H9 (cell line): ENCODE measurements at regions not wholly inside any gene's neighbourhood (a gene's known extent, or its start where the extent isn't known, plus 50 kb on each side); places are given as distances from the start of the nearest gene placed in this dataset.

Experiments used
- DNase-seq: peaks from one replicate; pipeline ENCODE4 v3.0.0-alpha.2; 2017
- H2AFZ ChIP-seq: one replicate; pipeline ENCODE4 v1.6.1; 2013; ENCODE audit warnings: mild to moderate bottlenecking, low read length, control low read depth, moderate library complexity
- H2AK5ac ChIP-seq: 2 replicates; pipeline ENCODE4 v1.6.1; 2013; ENCODE audit warnings: low read length, control low read depth, mixed read lengths; ENCODE audit not compliant: insufficient read length
- H2BK120ac ChIP-seq: one replicate; pipeline ENCODE4 v1.6.1; 2013; ENCODE audit warnings: low read depth, mild to moderate bottlenecking, low read length, control low read depth, inconsistent platforms; ENCODE audit not compliant: poor library complexity, severe bottlenecking
- H2BK12ac ChIP-seq: 2 replicates; pipeline ENCODE4 v1.6.1; 2013; ENCODE audit warnings: low read length, control low read depth, mixed read lengths, low read depth; ENCODE audit not compliant: insufficient read length
- H2BK15ac ChIP-seq: 2 replicates; pipeline ENCODE4 v1.6.1; 2013; ENCODE audit warnings: low read depth, low read length, control low read depth
- H2BK20ac ChIP-seq: one replicate; pipeline ENCODE4 v1.6.1; 2013; ENCODE audit warnings: low read depth, mild to moderate bottlenecking, low read length, control low read depth, inconsistent platforms; ENCODE audit not compliant: poor library complexity, severe bottlenecking
- H2BK5ac ChIP-seq: 2 replicates; pipeline ENCODE4 v1.6.1; 2013; ENCODE audit warnings: low read length, control low read depth, mixed read lengths; ENCODE audit not compliant: insufficient read length
- H3K14ac ChIP-seq: 2 replicates; pipeline ENCODE4 v1.6.1; 2013; ENCODE audit warnings: low read length, control low read depth; ENCODE audit not compliant: insufficient read depth
- H3K18ac ChIP-seq: 2 replicates; pipeline ENCODE4 v1.6.1; 2013; ENCODE audit warnings: low read depth, mild to moderate bottlenecking, mixed read lengths, low read length, control low read depth; ENCODE audit not compliant: insufficient read length
- H3K23ac ChIP-seq: 2 replicates; pipeline ENCODE4 v1.6.1; 2013; ENCODE audit warnings: low read length, control low read depth, mixed read lengths, low read depth; ENCODE audit not compliant: insufficient read length
- H3K23me2 ChIP-seq: 2 replicates; pipeline ENCODE4 v1.6.1; 2013; ENCODE audit warnings: low read depth, mild to moderate bottlenecking, mixed read lengths, low read length, control low read depth; ENCODE audit not compliant: insufficient read length, poor library complexity, severe bottlenecking
- H3K27ac ChIP-seq: 2 replicates; pipeline ENCODE4 v1.5.1; 2013; ENCODE audit warnings: low read length, control low read depth, mixed read lengths, low read depth; ENCODE audit not compliant: insufficient read length
- H3K27me3 ChIP-seq: 2 replicates; pipeline ENCODE4 v1.6.1; 2013; ENCODE audit warnings: low read length, control low read depth, inconsistent platforms; ENCODE audit not compliant: insufficient read depth
- H3K4ac ChIP-seq: 2 replicates; pipeline ENCODE4 v1.6.1; 2013; ENCODE audit warnings: low read depth, mild to moderate bottlenecking, control low read depth, inconsistent platforms, low read length, moderate library complexity
- H3K4me1 ChIP-seq: 2 replicates; pipeline ENCODE4 v1.6.1; 2013; ENCODE audit warnings: low read length, control low read depth, inconsistent platforms; ENCODE audit not compliant: insufficient read depth
- H3K4me2 ChIP-seq: 2 replicates; pipeline ENCODE4 v1.6.1; 2013; ENCODE audit warnings: low read length, control low read depth, mixed read lengths; ENCODE audit not compliant: insufficient read length, insufficient read depth
- H3K56ac ChIP-seq: 2 replicates; pipeline ENCODE4 v1.6.1; 2013; ENCODE audit warnings: low read depth, mild to moderate bottlenecking, mixed read lengths, low read length, control low read depth; ENCODE audit not compliant: insufficient read length
- H3K79me1 ChIP-seq: 2 replicates; pipeline ENCODE4 v1.6.1; 2013; ENCODE audit warnings: low read depth, mild to moderate bottlenecking, moderate library complexity, low read length, control low read depth, inconsistent platforms; ENCODE audit not compliant: insufficient read depth, poor library complexity, severe bottlenecking
- H3K79me2 ChIP-seq: 2 replicates; pipeline ENCODE4 v1.6.1; 2013; ENCODE audit warnings: low read length, control low read depth, inconsistent platforms; ENCODE audit not compliant: insufficient read depth
- H3K9ac ChIP-seq: 2 replicates; pipeline ENCODE4 v1.6.1; 2013; ENCODE audit warnings: low read length, control low read depth, mixed read lengths; ENCODE audit not compliant: insufficient read length; ENCODE audit errors: extremely low read depth
- H3K9me3 ChIP-seq: one replicate; pipeline ENCODE4 v1.6.1; 2013; ENCODE audit warnings: low read depth, low read length, inconsistent platforms; ENCODE audit not compliant: control insufficient read depth
- H3T11ph ChIP-seq: one replicate; pipeline ENCODE4 v1.6.1; 2013; ENCODE audit warnings: mild to moderate bottlenecking, low read length, control low read depth, inconsistent platforms
- H4K20me1 ChIP-seq: one replicate; pipeline ENCODE4 v1.6.1; 2013; ENCODE audit not compliant: control insufficient read depth, insufficient read length, insufficient read depth
- H4K5ac ChIP-seq: 2 replicates; pipeline ENCODE4 v1.6.1; 2013; ENCODE audit warnings: low read depth, mild to moderate bottlenecking, mixed read lengths, low read length, control low read depth; ENCODE audit not compliant: insufficient read length
- H4K8ac ChIP-seq: replicated peaks from 2 replicates; pipeline ENCODE4 v1.6.1; 2013; ENCODE audit warnings: low read length, control low read depth, mixed read lengths, low read depth; ENCODE audit not compliant: insufficient read length
- H4K91ac ChIP-seq: 2 replicates; pipeline ENCODE4 v1.6.1; 2013; ENCODE audit warnings: low read depth, mild to moderate bottlenecking, moderate library complexity, mixed read lengths, low read length, control low read depth; ENCODE audit not compliant: insufficient read length
- H3K27ac Mint-ChIP-seq, 3 experiments: 2 replicates in 2 of 3; 3 replicates in 1 of 3; pipeline ENCODE4 v1.8.0; 2020 to 2021; ENCODE audit warnings: mixed read lengths in 3 of 3, mild to moderate bottlenecking in 1 of 3, moderate library complexity in 1 of 3
- H3K27me3 Mint-ChIP-seq: 2 replicates; pipeline ENCODE4 v1.8.0; 2021; ENCODE audit warnings: low read depth, mild to moderate bottlenecking, moderate library complexity, mixed read lengths
- H3K36me3 Mint-ChIP-seq, 3 experiments: 2 replicates in 2 of 3; 3 replicates in 1 of 3; pipeline ENCODE4 v1.8.0; 2020 to 2021; ENCODE audit warnings: low read depth in 3 of 3, mixed read lengths in 3 of 3; ENCODE audit not compliant: insufficient read depth in 1 of 3
- H3K4me1 Mint-ChIP-seq, 2 experiments: 2 replicates each; pipeline ENCODE4 v1.8.0; 2020; ENCODE audit warnings: mixed read lengths in 2 of 2
- H3K4me3 Mint-ChIP-seq, 2 experiments: 2 replicates in 1 of 2; 3 replicates in 1 of 2; pipeline ENCODE4 v1.8.0; 2020 to 2021; ENCODE audit warnings: mild to moderate bottlenecking in 2 of 2, mixed read lengths in 2 of 2, moderate library complexity in 1 of 2
- H3K9me3 Mint-ChIP-seq, 2 experiments: 2 replicates in 1 of 2; 3 replicates in 1 of 2; pipeline ENCODE4 v1.8.0; 2020; ENCODE audit warnings: mild to moderate bottlenecking in 2 of 2, mixed read lengths in 2 of 2, moderate library complexity in 1 of 2
- WGBS: extraction: QIAGEN DNeasy Blood & Tissue Kit; methylation state at CpG from one replicate; pipeline ENCODE4 v1.1.7; 2013; ENCODE audit warnings: missing lambda C conversion rate, low lambda C conversion rate, mixed read lengths; ENCODE audit not compliant: insufficient read length; ENCODE audit errors: extremely low coverage; 5-methylcytosine and 5-hydroxymethylcytosine counted together
- TF ChIP-seq, protein P1 (sequence below): fragments of 200-600 bp; sonication (generic); conservative IDR thresholded peaks from 3 replicates; pipeline ENCODE4 v1.8.0; 2021; ENCODE audit warnings: antibody characterized with exemption, mild to moderate bottlenecking

DNA sequence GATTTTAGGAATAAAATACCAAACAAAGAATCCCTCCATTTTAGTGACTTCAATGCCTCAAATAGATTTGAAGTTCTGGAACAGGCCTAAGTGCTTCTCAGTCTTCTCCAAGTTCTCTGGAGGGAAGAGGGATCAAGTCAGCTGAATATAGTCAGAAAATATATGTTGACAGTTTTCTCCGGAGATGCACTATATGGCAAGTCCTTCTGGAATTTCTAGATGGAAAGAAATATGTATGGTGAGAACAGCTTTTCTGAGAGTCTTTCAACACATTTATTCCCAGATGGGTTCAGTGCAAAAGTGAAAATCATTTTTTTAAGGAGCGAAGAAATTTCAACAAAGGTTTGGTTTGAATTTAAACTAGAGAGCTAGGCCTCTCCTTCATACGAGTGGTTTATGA, 317.4 kb upstream of the SLC30A5 start:
- no peak overlapping the region for H3K4ac ChIP-seq
- H2AK5ac ChIP-seq, result no peak overlapping the region
- H3K4me2 ChIP-seq, result no peak overlapping the region
- H4K5ac ChIP-seq, result no peak overlapping the region
- no peak overlapping the region for H4K8ac ChIP-seq
- no peak overlapping the region for H4K91ac ChIP-seq
- no peaks in the 10 kb centered on the region for H4K20me1 ChIP-seq
- Mint-ChIP-seq H3K4me3 (no peak overlapping the region), H3K4me1 (no peaks in the 10 kb centered on the region), H3K27ac (no peak overlapping the region), H3K9me3 (no peaks in the 10 kb centered on the region; a peak in 2 of 5 replicates), H3K36me3 (peaks cover 0 to 4% (median 0%) of the 10 kb centered on the region in 3 experiments; a peak in 2 of 7 replicates), H3K27me3 (peaks cover 2% of the 10 kb centered on the region; the same call in 1 of the 2 replicates)
- H2BK20ac ChIP-seq, result no peak overlapping the region
- H2BK12ac ChIP-seq, result no peak overlapping the region
- no peak overlapping the region for H3T11ph ChIP-seq
- no peak overlapping the region for H2AFZ ChIP-seq
- H3K27ac ChIP-seq, result no peak overlapping the region
- H2BK5ac ChIP-seq, result no peak overlapping the region
- H2BK120ac ChIP-seq, result no peak overlapping the region
- H2BK15ac ChIP-seq, result no peak overlapping the region
- no peaks in the 10 kb centered on the region for H3K79me2 ChIP-seq
- no peaks in the 10 kb centered on the region for H3K79me1 ChIP-seq
- WGBS, result no CpG with 5 or more reads among the region's 3 CpGs
- no peaks in the 10 kb centered on the region for H3K4me1 ChIP-seq
- TF ChIP-seq, protein P1, sequence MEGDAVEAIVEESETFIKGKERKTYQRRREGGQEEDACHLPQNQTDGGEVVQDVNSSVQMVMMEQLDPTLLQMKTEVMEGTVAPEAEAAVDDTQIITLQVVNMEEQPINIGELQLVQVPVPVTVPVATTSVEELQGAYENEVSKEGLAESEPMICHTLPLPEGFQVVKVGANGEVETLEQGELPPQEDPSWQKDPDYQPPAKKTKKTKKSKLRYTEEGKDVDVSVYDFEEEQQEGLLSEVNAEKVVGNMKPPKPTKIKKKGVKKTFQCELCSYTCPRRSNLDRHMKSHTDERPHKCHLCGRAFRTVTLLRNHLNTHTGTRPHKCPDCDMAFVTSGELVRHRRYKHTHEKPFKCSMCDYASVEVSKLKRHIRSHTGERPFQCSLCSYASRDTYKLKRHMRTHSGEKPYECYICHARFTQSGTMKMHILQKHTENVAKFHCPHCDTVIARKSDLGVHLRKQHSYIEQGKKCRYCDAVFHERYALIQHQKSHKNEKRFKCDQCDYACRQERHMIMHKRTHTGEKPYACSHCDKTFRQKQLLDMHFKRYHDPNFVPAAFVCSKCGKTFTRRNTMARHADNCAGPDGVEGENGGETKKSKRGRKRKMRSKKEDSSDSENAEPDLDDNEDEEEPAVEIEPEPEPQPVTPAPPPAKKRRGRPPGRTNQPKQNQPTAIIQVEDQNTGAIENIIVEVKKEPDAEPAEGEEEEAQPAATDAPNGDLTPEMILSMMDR, result no peak
- no peak for DNase-seq
- H3K27me3 ChIP-seq, result no peaks in the 10 kb centered on the region
- no peak overlapping the region for H3K9ac ChIP-seq
- no peak overlapping the region for H3K14ac ChIP-seq
- H3K23ac ChIP-seq, result no peak overlapping the region
- no peaks in the 10 kb centered on the region for H3K9me3 ChIP-seq
- H3K18ac ChIP-seq, result no peak overlapping the region
- no peaks in the 10 kb centered on the region for H3K23me2 ChIP-seq
- H3K56ac ChIP-seq, result no peak overlapping the region
